ENCODE measurements at regions not wholly inside any gene's neighbourhood (a gene's known extent, or its start where the extent isn't known, plus 50 kb on each side); places are given as distances from the start of the nearest gene placed in this dataset.

DNA sequence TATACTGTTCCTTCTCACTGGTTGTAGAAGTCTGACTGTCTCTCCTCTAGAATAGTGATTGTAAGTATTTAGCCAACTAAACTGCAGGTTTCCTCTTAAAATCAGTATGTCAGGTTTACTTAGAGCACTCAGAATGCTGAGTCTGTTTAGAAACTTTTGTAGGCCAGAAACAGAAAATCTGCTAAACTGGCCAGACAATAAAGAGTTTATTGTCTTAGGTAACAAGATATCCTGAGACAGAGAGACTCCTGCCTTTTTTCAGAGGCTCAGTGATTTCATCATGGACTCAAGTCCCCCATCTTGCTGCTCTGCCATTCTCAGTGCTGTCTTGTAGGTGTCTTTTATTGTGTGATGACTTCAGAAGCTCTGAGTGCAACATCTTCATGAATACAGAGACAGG is 279.0 kb downstream of the MFSD1 start:
- H3K27me3 ChIP-seq (ENCODE audit: insufficient read depth) = no peaks in the 10 kb centered on the region
- ChIA-PET CTCF (interaction anchor here (0.9 kb wide), 1 partner anchor 12 kb away, joined by 4 read pairs; the partner anchor contains the start of gene IQCJ), POLR2A (no interaction called here)
- TF ChIP-seq, protein P1, sequence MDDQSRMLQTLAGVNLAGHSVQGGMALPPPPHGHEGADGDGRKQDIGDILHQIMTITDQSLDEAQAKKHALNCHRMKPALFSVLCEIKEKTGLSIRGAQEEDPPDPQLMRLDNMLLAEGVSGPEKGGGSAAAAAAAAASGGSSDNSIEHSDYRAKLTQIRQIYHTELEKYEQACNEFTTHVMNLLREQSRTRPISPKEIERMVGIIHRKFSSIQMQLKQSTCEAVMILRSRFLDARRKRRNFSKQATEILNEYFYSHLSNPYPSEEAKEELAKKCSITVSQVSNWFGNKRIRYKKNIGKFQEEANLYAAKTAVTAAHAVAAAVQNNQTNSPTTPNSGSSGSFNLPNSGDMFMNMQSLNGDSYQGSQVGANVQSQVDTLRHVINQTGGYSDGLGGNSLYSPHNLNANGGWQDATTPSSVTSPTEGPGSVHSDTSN (IDR thresholded peaks at IDR 0.05) = no peak
- TF ChIP-seq MEF2A (IDR thresholded peaks at IDR 0.05; ENCODE audit: borderline replicate concordance, low read depth) (no peak), RCOR1 (IDR thresholded peaks at IDR 0.05; ENCODE audit: low read length) (no peak), CHD2 (IDR thresholded peaks at IDR 0.05; ENCODE audit: low read length, partially characterized antibody) (no peak), TCF12 (IDR thresholded peaks at IDR 0.05) (no peak), RXRA (IDR thresholded peaks at IDR 0.05; ENCODE audit: borderline replicate concordance, low read depth) (no peak), MXI1 (IDR thresholded peaks at IDR 0.05; ENCODE audit: low read depth, low read length) (no peak), TAF1 (IDR thresholded peaks at IDR 0.05; ENCODE audit: borderline replicate concordance, low read depth, low read length) (no peak), RFX5 (IDR thresholded peaks at IDR 0.05; ENCODE audit: low read length) (no peak), POLR2AphosphoS5 (IDR thresholded peaks at IDR 0.05; ENCODE audit: low read depth, low read length) (no peak), NRF1 (IDR thresholded peaks at IDR 0.05; ENCODE audit: low read depth, low read length) (no peak)
- H3K9me2 ChIP-seq = no peaks in the 10 kb centered on the region
- H2AFZ ChIP-seq (ENCODE audit: low read depth) = peak overlapping the region; percentile 66
- H3K9ac ChIP-seq = no peak overlapping the region
- peaks cover 6% of the 10 kb centered on the region; the same call in 1 of the 2 replicates for H3K9me3 ChIP-seq
- 0 out of 4 replicates have a peak overlapping the region, but pooled peaks of 1 of the 2 experiments have one; percentile 3 for H3K27ac ChIP-seq (ENCODE audit: low read depth in 2 of 2, low read length in 1 of 2)
- H3K36me3 ChIP-seq (replicated peaks in 1 of 2; ENCODE audit: control insufficient read depth in 1 of 2, insufficient read depth in 2 of 2, low read length in 1 of 2) = peaks cover 0 to 5% of the 10 kb centered on the region in 2 experiments
- H3K4me1 ChIP-seq (ENCODE audit: control insufficient read depth in 1 of 2, insufficient read depth in 2 of 2, low read depth in 1 of 2, low read length in 1 of 2) = peaks cover 0 to 50% of the 10 kb centered on the region in 2 experiments; a peak in 2 of 4 replicates
- H3K79me2 ChIP-seq (ENCODE audit: insufficient read depth) = no peaks in the 10 kb centered on the region
- no peak overlapping the region for H3K4me3 ChIP-seq (ENCODE audit: low read depth in 2 of 2, low read length in 1 of 2)
- no peak for DNase-seq
- H3F3A ChIP-seq (replicated peaks; ENCODE audit: insufficient read depth) = peaks cover 45% of the 10 kb centered on the region
- H4K20me1 ChIP-seq (ENCODE audit: insufficient read depth) = no peaks in the 10 kb centered on the region
- no peak overlapping the region for H3K4me2 ChIP-seq

DNA sequence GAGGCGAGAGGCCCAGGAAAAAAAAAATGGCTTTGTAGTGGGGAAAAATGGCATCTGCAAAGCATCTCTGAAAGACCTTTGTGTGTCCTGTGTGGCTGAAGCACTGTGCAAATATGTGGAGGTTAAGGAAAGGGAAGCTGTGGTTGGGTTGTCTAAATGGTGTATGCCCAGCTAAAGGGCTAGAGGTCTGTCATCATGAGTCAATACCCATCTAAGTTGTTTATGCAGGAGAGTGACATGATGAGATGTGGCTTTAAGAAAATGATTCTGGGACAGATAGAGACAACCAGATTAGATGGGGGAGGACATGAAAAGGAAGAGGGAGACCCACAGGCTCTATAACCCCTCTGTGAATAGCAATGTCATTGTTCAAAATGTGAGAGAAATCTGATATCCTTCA is 280.7 kb downstream of the MFSD1 start:
- DNase-seq = no peak
- H3K4me3 ChIP-seq (ENCODE audit: low read depth in 2 of 2, low read length in 1 of 2) = no peak overlapping the region
- POLR2A ChIA-PET = no interaction called here
- H2AFZ ChIP-seq (ENCODE audit: low read depth) = no peak overlapping the region
- no peak overlapping the region for H3K4me2 ChIP-seq
- no peaks in the 10 kb centered on the region for H3K9me2 ChIP-seq
- no peaks in the 10 kb centered on the region for H3K27me3 ChIP-seq (ENCODE audit: insufficient read depth)
- H3K36me3 ChIP-seq (replicated peaks in 1 of 2; ENCODE audit: control insufficient read depth in 1 of 2, insufficient read depth in 2 of 2, low read length in 1 of 2) = peaks cover 0 to 5% of the 10 kb centered on the region in 2 experiments
- H3K4me1 ChIP-seq (ENCODE audit: control insufficient read depth in 1 of 2, insufficient read depth in 2 of 2, low read depth in 1 of 2, low read length in 1 of 2) = peaks cover 0 to 40% of the 10 kb centered on the region in 2 experiments; a peak in 2 of 4 replicates
- H3K79me2 ChIP-seq (ENCODE audit: insufficient read depth) = no peaks in the 10 kb centered on the region
- no peak overlapping the region for H3K9ac ChIP-seq
- no peaks in the 10 kb centered on the region for H4K20me1 ChIP-seq (ENCODE audit: insufficient read depth)
- WGBS (ENCODE audit: low lambda C conversion rate) = 48% methylated on average over 1 of the region's 1 CpG
- peaks cover 41% of the 10 kb centered on the region for H3F3A ChIP-seq (replicated peaks; ENCODE audit: insufficient read depth)
- peak overlapping the region in 1 of 2 experiments; percentile 60; a peak in 2 of 4 replicates for H3K27ac ChIP-seq (ENCODE audit: low read depth in 2 of 2, low read length in 1 of 2)
- H3K9me3 ChIP-seq = peaks cover 6% of the 10 kb centered on the region; the same call in 1 of the 2 replicates
- CTCF ChIA-PET = no interaction called here
- TF ChIP-seq POLR2AphosphoS5 (IDR thresholded peaks at IDR 0.05; ENCODE audit: low read depth, low read length) (peak; percentile 86), TAF1 (IDR thresholded peaks at IDR 0.05; ENCODE audit: borderline replicate concordance, low read depth, low read length) (0 out of 2 replicates have a peak, but pooled peaks have one; percentile 26), JUND (IDR thresholded peaks at IDR 0.05) (peak; percentile 96), FOXM1 (IDR thresholded peaks at IDR 0.05; ENCODE audit: low read depth) (peak; percentile 82), EZH2phosphoT487 (IDR thresholded peaks at IDR 0.05; ENCODE audit: borderline replicate concordance, low read depth) (no peak), NFIC (IDR thresholded peaks at IDR 0.05; ENCODE audit: borderline replicate concordance) (peak; percentile 74), TEAD4 (IDR thresholded peaks at IDR 0.05; ENCODE audit: borderline replicate concordance, insufficient read depth) (peak; percentile 95), SMC3 (IDR thresholded peaks at IDR 0.05; ENCODE audit: low read depth, low read length) (no peak), YY1 (IDR thresholded peaks at IDR 0.05; ENCODE audit: low read depth) (0 out of 2 replicates have a peak, but pooled peaks have one; percentile 35), FOSL2 (IDR thresholded peaks at IDR 0.05; ENCODE audit: borderline replicate concordance, low read depth) (peak; percentile 82), SIN3A (IDR thresholded peaks at IDR 0.05; ENCODE audit: borderline replicate concordance, low read depth, low read length) (peak; percentile 89; the same call in 1 of the 2 replicates), CHD2 (IDR thresholded peaks at IDR 0.05; ENCODE audit: low read length, partially characterized antibody) (no peak), FOXJ3 (CRISPR knock-in tag; IDR thresholded peaks at IDR 0.05) (no peak)
- TF ChIP-seq, protein P2, sequence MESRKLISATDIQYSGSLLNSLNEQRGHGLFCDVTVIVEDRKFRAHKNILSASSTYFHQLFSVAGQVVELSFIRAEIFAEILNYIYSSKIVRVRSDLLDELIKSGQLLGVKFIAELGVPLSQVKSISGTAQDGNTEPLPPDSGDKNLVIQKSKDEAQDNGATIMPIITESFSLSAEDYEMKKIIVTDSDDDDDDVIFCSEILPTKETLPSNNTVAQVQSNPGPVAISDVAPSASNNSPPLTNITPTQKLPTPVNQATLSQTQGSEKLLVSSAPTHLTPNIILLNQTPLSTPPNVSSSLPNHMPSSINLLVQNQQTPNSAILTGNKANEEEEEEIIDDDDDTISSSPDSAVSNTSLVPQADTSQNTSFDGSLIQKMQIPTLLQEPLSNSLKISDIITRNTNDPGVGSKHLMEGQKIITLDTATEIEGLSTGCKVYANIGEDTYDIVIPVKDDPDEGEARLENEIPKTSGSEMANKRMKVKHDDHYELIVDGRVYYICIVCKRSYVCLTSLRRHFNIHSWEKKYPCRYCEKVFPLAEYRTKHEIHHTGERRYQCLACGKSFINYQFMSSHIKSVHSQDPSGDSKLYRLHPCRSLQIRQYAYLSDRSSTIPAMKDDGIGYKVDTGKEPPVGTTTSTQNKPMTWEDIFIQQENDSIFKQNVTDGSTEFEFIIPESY (IDR thresholded peaks at IDR 0.05; ENCODE audit: borderline replicate concordance, low read depth) = peak; percentile 84; the same call in 1 of the 2 replicates
- TF ChIP-seq, protein P3, sequence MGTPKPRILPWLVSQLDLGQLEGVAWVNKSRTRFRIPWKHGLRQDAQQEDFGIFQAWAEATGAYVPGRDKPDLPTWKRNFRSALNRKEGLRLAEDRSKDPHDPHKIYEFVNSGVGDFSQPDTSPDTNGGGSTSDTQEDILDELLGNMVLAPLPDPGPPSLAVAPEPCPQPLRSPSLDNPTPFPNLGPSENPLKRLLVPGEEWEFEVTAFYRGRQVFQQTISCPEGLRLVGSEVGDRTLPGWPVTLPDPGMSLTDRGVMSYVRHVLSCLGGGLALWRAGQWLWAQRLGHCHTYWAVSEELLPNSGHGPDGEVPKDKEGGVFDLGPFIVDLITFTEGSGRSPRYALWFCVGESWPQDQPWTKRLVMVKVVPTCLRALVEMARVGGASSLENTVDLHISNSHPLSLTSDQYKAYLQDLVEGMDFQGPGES (IDR thresholded peaks at IDR 0.05; ENCODE audit: low read depth, low read length) = no peak
